B cell (primary cell): ENCODE measurements at regions not wholly inside any gene's neighbourhood (a gene's known extent, or its start where the extent isn't known, plus 50 kb on each side); places are given as distances from the start of the nearest gene placed in this dataset.

Source experiments
- CTCF ChIP-seq: fragments of 200-600 bp; IDR thresholded peaks from one replicate; pipeline ENCODE4 v1.8.0; 2022; ENCODE audit warnings: antibody characterized with exemption, mild to moderate bottlenecking
- EZH2 ChIP-seq: IDR thresholded peaks from 2 replicates; pipeline ENCODE4 v1.6.1; 2012; ENCODE audit warnings: borderline replicate concordance, low read depth, mild to moderate bottlenecking, moderate library complexity, low read length; ENCODE audit not compliant: insufficient read depth, poor library complexity, severe bottlenecking

GRCh38 chr7:114785496-114785895 lies 136.4 kb upstream of the MDFIC start:
- TF ChIP-seq CTCF, result no peak
- TF ChIP-seq EZH2, result no peak
